ENCODE measurements at regions not wholly inside any gene's neighbourhood (a gene's known extent, or its start where the extent isn't known, plus 50 kb on each side); places are given as distances from the start of the nearest gene placed in this dataset.

- no peak for DNase-seq (ENCODE audit: low spot score)
Observed at GRCh38 chr18:71523483-71524435, 1020.4 kb downstream of the CBLN2 start.

- no peak for DNase-seq (ENCODE audit: low spot score)
Observed at GRCh38 chr18:71505526-71505925, 1038.6 kb downstream of the CBLN2 start.

- DNase-seq (ENCODE audit: low spot score) = no peak
Observed at GRCh38 chr18:71503222-71503621, 1040.9 kb downstream of the CBLN2 start.

GRCh38 chr18:71485611-71486010, 1058.5 kb downstream of the CBLN2 start:
- DNase-seq (ENCODE audit: low spot score) = no peak

GRCh38 chr18:71471963-71472725, 1072.0 kb downstream of the CBLN2 start:
- DNase-seq (ENCODE audit: low spot score) = no peak

- no peak for DNase-seq (ENCODE audit: low spot score)
Observed at GRCh38 chr18:71456206-71456605, 1087.9 kb downstream of the CBLN2 start.

GRCh38 chr18:71450257-71450656, 1093.9 kb downstream of the CBLN2 start:
- no peak for DNase-seq (ENCODE audit: low spot score)

- no peak for DNase-seq (ENCODE audit: low spot score)
Observed at GRCh38 chr18:71443706-71444480, 1100.2 kb downstream of the CBLN2 start.

GRCh38 chr18:71442731-71443141, 1101.4 kb downstream of the CBLN2 start:
- no peak for DNase-seq (ENCODE audit: low spot score)

GRCh38 chr18:71441156-71441555, 1103.0 kb downstream of the CBLN2 start:
- DNase-seq (ENCODE audit: low spot score) = no peak

- DNase-seq (ENCODE audit: low spot score) = no peak
Observed at GRCh38 chr18:71437511-71437910, 1106.6 kb downstream of the CBLN2 start.

GRCh38 chr18:71433373-71433772, 1110.8 kb downstream of the CBLN2 start:
- no peak for DNase-seq (ENCODE audit: low spot score)

GRCh38 chr18:71431689-71432088, 1112.5 kb downstream of the CBLN2 start:
- no peak for DNase-seq (ENCODE audit: low spot score)

- no peak for DNase-seq (ENCODE audit: low spot score)
Observed at GRCh38 chr18:71431171-71431570, 1113.0 kb downstream of the CBLN2 start.

- no peak for DNase-seq (ENCODE audit: low spot score)
Observed at GRCh38 chr18:71426441-71426840, 1117.7 kb downstream of the CBLN2 start.

- DNase-seq (ENCODE audit: low spot score) = no peak
Observed at GRCh38 chr18:71405169-71405809, 1116.4 kb downstream of the SOCS6 start.

GRCh38 chr18:71403501-71403900, 1114.7 kb downstream of the SOCS6 start:
- DNase-seq (ENCODE audit: low spot score) = no peak

- no peak for DNase-seq (ENCODE audit: low spot score)
Observed at GRCh38 chr18:71398531-71398930, 1109.7 kb downstream of the SOCS6 start.

- DNase-seq (ENCODE audit: low spot score) = no peak
Observed at GRCh38 chr18:71388148-71388547, 1099.3 kb downstream of the SOCS6 start.

GRCh38 chr18:71374294-71375000, 1085.6 kb downstream of the SOCS6 start:
- no peak for DNase-seq (ENCODE audit: low spot score)
